HL-60 (cell line): ENCODE measurements at regions not wholly inside any gene's neighbourhood (a gene's known extent, or its start where the extent isn't known, plus 50 kb on each side); places are given as distances from the start of the nearest gene placed in this dataset.

Source experiments
- DNase-seq, 2 experiments: peaks; one replicate each; pipeline ENCODE4 v3.0.0-alpha.2; 2010 to 2020; ENCODE audit warnings: low read depth in 1 of 2, low spot score in 1 of 2
- H3K27ac ChIP-seq: fragments of 250-450 bp; sonication (Bioruptor Pico); replicated peaks from 2 replicates; pipeline ENCODE4 v1.5.1; 2020; ENCODE audit warnings: mild to moderate bottlenecking, moderate library complexity
- H3K27me3 ChIP-seq: fragments of 250-450 bp; sonication (Bioruptor Pico); 2 replicates; pipeline ENCODE4 v1.5.1; 2021; ENCODE audit warnings: mild to moderate bottlenecking, moderate library complexity; ENCODE audit not compliant: insufficient read depth, poor library complexity, severe bottlenecking
- H3K4me3 ChIP-seq: replicated peaks from 2 replicates; pipeline ENCODE4 v1.5.1; 2011; ENCODE audit warnings: mild to moderate bottlenecking, control low read depth, low read length; ENCODE audit not compliant: insufficient read depth
- CTCF ChIP-seq: IDR thresholded peaks from one replicate; pipeline ENCODE4 v1.5.1; 2011; ENCODE audit warnings: low read length, control low read depth, inconsistent platforms; ENCODE audit not compliant: insufficient read depth
- GABPA ChIP-seq: IDR thresholded peaks from 2 replicates; pipeline ENCODE4 v1.6.1; 2012; ENCODE audit warnings: low read depth
- POLR2AphosphoS5 ChIP-seq: IDR thresholded peaks from 2 replicates; pipeline ENCODE4 v1.6.1; 2012; ENCODE audit warnings: low read depth
- REST ChIP-seq: IDR thresholded peaks from 2 replicates; pipeline ENCODE4 v1.6.1; 2012; ENCODE audit warnings: low read depth; ENCODE audit not compliant: insufficient replicate concordance
- SPI1 ChIP-seq: IDR thresholded peaks from 2 replicates; pipeline ENCODE4 v1.6.1; 2012; ENCODE audit warnings: low read depth, mild to moderate bottlenecking, borderline replicate concordance

GRCh38 chr12:22797701-22798100 is 172.7 kb downstream of the ETNK1 start:
- no peak for DNase-seq
- H3K27ac ChIP-seq: no peak overlapping the region
- TF ChIP-seq GABPA (no peak), POLR2AphosphoS5 (no peak), SPI1 (no peak), CTCF (no peak), REST (no peak)
- no peaks in the 10 kb centered on the region for H3K27me3 ChIP-seq
- H3K4me3 ChIP-seq: no peak overlapping the region

GRCh38 chr12:22798116-22798515 is 173.1 kb downstream of the ETNK1 start:
- Histone ChIP-seq H3K27ac (no peak overlapping the region), H3K27me3 (no peaks in the 10 kb centered on the region), H3K4me3 (no peak overlapping the region)
- TF ChIP-seq SPI1 (no peak), GABPA (no peak), CTCF (no peak), REST (no peak)
- DNase-seq: no peak

- Histone ChIP-seq H3K27me3 (no peaks in the 10 kb centered on the region), H3K4me3 (no peak overlapping the region), H3K27ac (no peak overlapping the region)
- no peak for DNase-seq
- TF ChIP-seq REST (no peak), CTCF (no peak), GABPA (no peak), SPI1 (no peak), POLR2AphosphoS5 (no peak)
These were observed 174.5 kb downstream of the ETNK1 start for GRCh38 chr12:22799503-22799902.
